HG02798 (cell line): ENCODE measurements at regions not wholly inside any gene's neighbourhood (a gene's known extent, or its start where the extent isn't known, plus 50 kb on each side); places are given as distances from the start of the nearest gene placed in this dataset.

ENCODE experiments used
- ATAC-seq: cut with Tn5 transposase; IDR thresholded peaks from one replicate; pipeline ENCODE4 v1.9.1; 2021; ENCODE audit warnings: mild to moderate bottlenecking; ENCODE audit not compliant: unreplicated experiment, poor library complexity

GRCh38 chr18:40760251-40760650 is 1194.8 kb upstream of the PIK3C3 start:
- ATAC-seq = no peak

- ATAC-seq = no peak
Measured at GRCh38 chr18:40754477-40754876, 1200.6 kb upstream of the PIK3C3 start.

DNA sequence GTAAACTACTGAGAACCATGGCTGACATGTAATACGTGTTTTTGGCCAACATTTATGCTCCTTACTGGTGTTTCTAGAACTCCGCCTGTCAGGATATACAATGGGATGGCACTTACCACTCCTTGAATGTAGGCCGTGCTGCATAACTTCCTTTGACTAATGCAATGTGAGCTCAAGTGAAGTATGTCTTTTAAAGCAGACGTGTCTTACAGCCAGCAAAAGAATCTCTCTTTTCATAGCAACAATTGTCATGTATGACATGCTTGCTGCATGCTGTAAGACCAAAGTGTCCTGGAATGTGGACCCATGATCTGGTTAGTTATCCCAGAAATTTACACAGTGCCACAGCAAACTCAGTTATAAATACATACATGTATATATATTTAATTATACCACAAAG is 1202.7 kb upstream of the PIK3C3 start:
- ATAC-seq = no peak

GRCh38 chr18:40751186-40751585 is 1203.8 kb upstream of the PIK3C3 start:
- ATAC-seq = no peak

DNA sequence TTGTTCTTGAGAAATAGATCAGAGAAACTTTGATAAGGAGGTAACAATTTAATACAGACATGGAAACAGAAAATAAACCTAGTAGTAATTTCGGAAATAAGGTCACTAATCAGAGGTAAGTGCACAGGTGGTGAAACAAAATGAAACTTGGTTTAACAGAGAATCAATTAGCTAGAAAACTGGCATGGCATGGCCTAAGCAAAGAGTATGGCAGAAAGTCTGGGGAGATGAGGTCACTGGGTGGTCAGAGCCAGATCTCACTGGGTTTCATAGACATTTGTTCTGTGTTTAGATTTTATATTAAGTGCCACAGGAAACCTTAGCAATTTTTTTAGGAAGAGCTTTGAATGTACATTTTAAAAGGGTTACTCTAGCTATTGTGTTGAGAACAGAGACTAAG is 1216.0 kb upstream of the PIK3C3 start:
- no peak for ATAC-seq

DNA sequence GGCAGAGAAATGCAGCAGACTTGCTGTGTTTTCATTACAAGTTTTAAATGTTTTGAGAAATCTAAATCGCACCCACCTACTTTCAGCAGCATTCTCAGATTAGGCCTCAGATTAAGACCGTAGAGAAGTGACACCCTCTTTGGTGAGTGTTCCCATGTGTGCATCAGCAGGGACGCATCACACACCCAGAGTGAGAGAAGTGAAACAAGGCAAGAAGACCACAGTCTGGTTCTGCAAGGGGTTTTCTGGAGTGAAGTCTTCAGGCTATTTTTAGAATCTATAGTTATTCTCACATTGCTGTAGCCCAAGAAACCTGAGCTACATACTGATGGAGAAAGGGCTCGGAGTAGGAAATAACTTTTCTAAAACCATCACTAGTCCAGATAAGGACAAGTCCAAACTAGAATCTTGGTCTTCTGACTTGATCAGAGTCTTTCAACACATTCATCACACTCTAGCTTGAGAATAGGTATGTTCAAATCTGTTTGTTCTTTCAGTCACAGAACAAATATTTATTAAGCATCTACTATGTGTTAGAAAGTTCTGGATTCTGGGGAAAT is 1216.6 kb upstream of the PIK3C3 start:
- peak; percentile 87 for ATAC-seq

DNA sequence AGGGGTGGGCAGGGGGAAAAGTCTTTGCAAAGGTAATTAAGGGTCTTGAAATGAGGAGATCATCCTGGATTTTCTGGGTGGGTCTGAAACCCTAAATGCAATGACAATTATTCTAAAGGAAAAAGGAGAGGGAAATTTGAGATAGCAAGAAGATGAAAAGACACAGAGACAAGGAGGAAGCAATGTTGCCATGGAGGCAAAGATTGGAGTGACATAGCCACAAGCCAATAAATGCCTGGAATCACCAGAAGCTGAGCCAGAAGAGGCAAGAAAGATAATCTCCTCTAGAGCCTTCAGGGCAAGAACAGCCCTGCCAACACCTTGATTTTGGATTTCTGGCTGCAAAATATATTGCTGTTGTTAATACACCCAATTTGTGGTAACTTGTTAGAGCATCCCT is 1246.3 kb upstream of the PIK3C3 start:
- ATAC-seq = no peak

- ATAC-seq = no peak
Measured at GRCh38 chr18:40707797-40708196, 1247.2 kb upstream of the PIK3C3 start.

GRCh38 chr18:40698129-40698528 is 1256.9 kb upstream of the PIK3C3 start:
- ATAC-seq = no peak

GRCh38 chr18:40695526-40695925 is 1259.5 kb upstream of the PIK3C3 start:
- ATAC-seq = no peak

DNA sequence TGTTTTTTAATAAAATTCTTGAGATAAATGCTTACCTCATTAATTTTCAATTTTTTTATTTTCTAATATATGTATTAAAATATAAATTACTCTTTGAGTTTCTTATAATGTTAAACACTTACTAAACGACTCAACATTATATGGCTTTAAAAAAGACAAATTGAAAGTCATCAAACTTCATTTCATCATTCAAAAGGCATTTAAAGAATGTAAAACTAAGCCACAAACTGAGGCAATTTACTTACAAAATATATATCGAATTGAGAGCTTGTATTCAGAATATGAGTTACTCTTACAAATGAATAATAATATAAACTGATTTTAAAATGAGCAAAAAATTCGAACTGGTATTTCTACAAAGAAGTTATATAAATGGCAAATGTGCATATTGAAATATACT is 1262.2 kb upstream of the PIK3C3 start:
- ATAC-seq = no peak

DNA sequence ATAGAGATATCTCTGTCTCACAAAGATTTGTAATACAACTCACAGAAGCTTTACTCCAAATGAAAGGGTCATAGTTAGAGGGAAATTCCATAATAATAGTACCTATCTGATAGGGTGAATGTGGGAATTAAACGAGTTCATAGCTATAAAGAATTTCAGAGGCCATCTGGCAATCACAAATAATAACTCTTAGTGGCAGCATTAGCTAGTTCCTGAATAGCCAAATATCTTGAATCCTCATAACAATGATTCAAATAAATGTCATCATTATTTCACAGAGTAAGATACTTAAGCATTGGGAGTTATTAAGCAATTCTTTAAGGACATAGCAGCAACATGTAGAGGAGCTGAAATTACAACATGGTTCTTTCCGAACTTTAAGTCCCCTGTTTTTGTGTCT is 1265.0 kb upstream of the PIK3C3 start:
- ATAC-seq = no peak

- ATAC-seq = no peak
Measured at GRCh38 chr18:40687399-40687798, 1267.6 kb upstream of the PIK3C3 start.

DNA sequence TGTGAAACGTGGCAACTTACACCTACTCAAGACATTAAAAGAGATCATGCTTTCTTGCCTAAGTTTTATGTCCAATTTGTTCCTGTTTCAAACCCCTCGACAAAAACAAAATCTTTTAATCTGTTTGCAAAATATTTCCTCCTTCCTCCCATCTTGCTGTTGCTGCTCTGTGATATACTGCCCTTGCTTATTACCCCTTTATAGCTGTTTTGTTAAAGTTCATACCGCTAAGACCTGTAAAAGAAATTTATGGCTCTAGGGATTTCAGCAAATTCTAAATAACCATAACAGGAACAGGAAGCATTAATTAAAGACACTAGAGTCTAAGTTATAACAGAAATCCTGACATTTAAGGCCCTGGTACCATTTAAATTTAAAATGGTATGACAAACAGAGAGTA is 1268.2 kb upstream of the PIK3C3 start:
- ATAC-seq = no peak

GRCh38 chr18:40685219-40685618 is 1269.8 kb upstream of the PIK3C3 start:
- no peak for ATAC-seq

DNA sequence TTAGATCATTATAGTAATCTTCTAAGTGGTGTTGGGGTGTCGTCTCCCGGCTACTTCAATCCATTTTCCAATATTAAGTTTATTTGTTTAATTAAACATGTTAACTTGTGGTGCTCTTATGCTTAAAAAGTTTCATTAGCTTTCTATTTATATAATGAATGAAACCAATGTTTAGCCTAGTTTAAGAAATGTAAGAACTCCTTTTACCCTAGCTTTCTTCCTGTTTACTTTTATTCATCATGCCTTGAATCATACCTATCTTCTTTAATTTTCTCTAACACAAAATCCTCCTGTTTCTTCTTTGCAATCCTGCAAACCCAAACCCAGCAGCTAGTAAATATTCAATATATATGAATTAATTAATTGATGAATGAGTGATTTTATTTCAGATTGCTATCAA is 1276.7 kb upstream of the PIK3C3 start:
- no peak for ATAC-seq

GRCh38 chr18:40676668-40677067 is 1278.4 kb upstream of the PIK3C3 start:
- ATAC-seq = no peak

GRCh38 chr18:40673150-40673549 is 1281.9 kb upstream of the PIK3C3 start:
- no peak for ATAC-seq

GRCh38 chr18:40672590-40672989 is 1282.4 kb upstream of the PIK3C3 start:
- ATAC-seq = no peak

DNA sequence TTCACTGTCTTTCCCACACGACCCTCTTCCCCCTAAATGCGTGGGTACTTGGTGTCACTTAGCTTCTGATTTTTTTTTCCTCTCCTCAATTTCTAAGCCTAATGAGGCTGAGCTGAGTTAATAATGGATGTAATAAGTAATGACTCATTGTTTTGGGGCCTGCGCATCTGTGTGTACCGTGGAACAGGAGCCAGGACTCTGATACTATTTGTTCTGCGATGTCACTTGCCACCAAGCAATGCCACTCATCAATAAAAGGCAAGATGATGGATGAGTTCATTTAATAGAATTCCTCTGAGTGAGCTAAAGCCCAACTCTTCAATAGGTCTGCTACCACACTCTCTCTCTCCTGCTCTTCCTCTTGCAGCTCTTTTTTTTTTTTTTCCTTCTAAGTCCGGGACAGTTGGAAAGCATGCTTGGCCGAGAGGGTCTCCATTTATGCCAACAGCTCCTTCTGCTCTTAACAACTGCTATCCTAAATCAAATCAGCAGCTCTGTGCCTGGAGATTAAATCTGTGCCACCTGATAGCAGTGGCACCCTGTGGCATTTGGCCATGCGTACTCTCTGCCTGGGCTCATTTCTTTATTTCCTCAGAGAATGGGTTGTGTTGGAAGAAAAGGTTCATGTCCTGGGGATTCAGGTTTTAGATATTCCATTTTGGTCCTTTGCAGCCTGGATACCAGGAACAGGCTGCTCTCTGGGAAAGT is 1284.2 kb upstream of the PIK3C3 start:
- no peak for ATAC-seq

DNA sequence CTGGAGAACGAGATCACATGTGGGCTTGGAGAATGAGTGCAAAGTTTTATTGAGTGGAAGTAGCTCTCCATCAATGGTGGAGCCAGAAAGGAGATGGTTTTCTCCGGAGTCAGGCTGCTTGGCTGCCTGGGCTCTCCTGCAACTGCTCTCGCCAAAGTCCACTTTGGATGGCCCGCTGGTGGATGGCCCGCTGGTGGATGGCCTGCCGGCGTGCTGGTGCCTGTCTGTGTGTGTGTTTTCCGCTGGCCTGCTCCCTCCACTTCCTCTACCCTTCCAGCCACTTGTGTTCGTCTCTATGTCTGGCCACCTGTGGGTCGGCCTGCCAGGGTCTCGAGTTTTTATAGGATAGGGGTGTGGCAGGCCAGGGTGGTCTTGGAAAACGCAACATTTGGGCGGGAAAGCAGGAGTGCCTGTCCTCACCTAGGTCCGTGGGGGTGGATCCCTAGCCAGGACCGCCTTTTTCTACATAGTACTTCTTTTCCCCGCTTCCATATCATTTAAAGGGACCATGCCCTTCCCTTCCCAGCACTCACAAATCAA is 1292.1 kb upstream of the PIK3C3 start:
- no peak for ATAC-seq

GRCh38 chr18:40653682-40654081 is 1301.4 kb upstream of the PIK3C3 start:
- no peak for ATAC-seq
